GM12878 (cell line): ENCODE measurements at regions not wholly inside any gene's neighbourhood (a gene's known extent, or its start where the extent isn't known, plus 50 kb on each side); places are given as distances from the start of the nearest gene placed in this dataset.

Source experiments
- ATAC-seq: fragments of 200-7000 bp; cut with Tn5 transposase; 3 replicates; pipeline ENCODE4 v1.9.1; 2020; ENCODE audit warnings: mild to moderate bottlenecking, moderate library complexity
- BruUV-seq: library from RNA; stranded (reverse); fragments of 400-500 nt; replicated peaks from 2 replicates; lab custom pipeline; 2021; lab: Mats Ljungman, UMichigan
- CTCF ChIA-PET: fragments of 300-600 bp; sonication (Branson Sonifier 250); formaldehyde crosslinking; extraction: SDS; loops from one replicate; lab custom pipeline; 2021; ENCODE audit warnings: inconsistent platforms; lab: Yijun Ruan, JAX
- POLR2A ChIA-PET: fragments of 350-600 bp; formaldehyde crosslinking; extraction: SDS; loops from one replicate; lab custom pipeline; 2021; ENCODE audit warnings: inconsistent platforms; lab: Charles Lee
- RAD21 ChIA-PET: fragments of 300-600 bp; sonication (Branson Sonifier 250); formaldehyde crosslinking; loops from one replicate; lab custom pipeline; 2023; ENCODE audit warnings: antibody characterized with exemption; ENCODE audit not compliant: unreplicated experiment; lab: Charles Lee
- SMC1A ChIA-PET: fragments of 300-600 bp; sonication (Branson Sonifier 250); formaldehyde crosslinking; loops from one replicate; lab custom pipeline; 2023; ENCODE audit not compliant: unreplicated experiment, uncharacterized antibody; lab: Charles Lee
- DNase-seq: peaks from one replicate; pipeline ENCODE4 v3.0.0-alpha.2; 2011; ENCODE audit warnings: low read depth, low spot score
- FAIRE-seq: peaks from 3 replicates; lab custom pipeline; 2011; peaks lifted over from hg19 to GRCh38; lab: Jason Lieb, UNC
- H2AFZ ChIP-seq: 2 replicates; pipeline ENCODE4 v1.6.0; 2011; ENCODE audit warnings: low read depth, low read length, control low read depth; ENCODE audit not compliant: control insufficient read depth
- H3K27ac ChIP-seq: 2 replicates; pipeline ENCODE4 v1.5.1; 2011; ENCODE audit warnings: control low read depth; ENCODE audit not compliant: control insufficient read depth, insufficient read depth
- H3K27me3 ChIP-seq, 2 experiments: replicated peaks in 1 of 2; 2 replicates each; pipeline versions ENCODE4 v1.6.0 to v1.6.1; 2011; ENCODE audit warnings: low read length in 1 of 2; ENCODE audit not compliant: control insufficient read depth in 2 of 2, insufficient read depth in 2 of 2
- H3K36me3 ChIP-seq, 2 experiments: 2 replicates each; pipeline ENCODE4 v1.5.1; 2011; ENCODE audit warnings: low read length in 1 of 2; ENCODE audit not compliant: control insufficient read depth in 2 of 2, insufficient read depth in 2 of 2
- H3K4me1 ChIP-seq: 2 replicates; pipeline ENCODE4 v1.6.1; 2011; ENCODE audit warnings: mild to moderate bottlenecking, low read length, moderate library complexity, mixed read lengths; ENCODE audit not compliant: control insufficient read depth, insufficient read depth
- H3K4me2 ChIP-seq: 2 replicates; pipeline ENCODE4 v1.6.0; 2011; ENCODE audit warnings: control low read depth; ENCODE audit not compliant: control insufficient read depth, insufficient read depth
- H3K4me3 ChIP-seq: fragments of 200-600 bp; sonication (generic); 2 replicates; pipeline ENCODE4 v1.5.1; 2016
- H3K79me2 ChIP-seq: 2 replicates; pipeline ENCODE4 v1.6.0; 2011; ENCODE audit warnings: low read length; ENCODE audit not compliant: control insufficient read depth, insufficient read depth
- H3K9ac ChIP-seq: 2 replicates; pipeline ENCODE4 v1.8.0; 2011; ENCODE audit warnings: low read length, control low read depth, mixed read lengths; ENCODE audit not compliant: control insufficient read depth, insufficient read depth
- H3K9me3 ChIP-seq: replicated peaks from 3 replicates; pipeline ENCODE4 v1.5.1; 2011; ENCODE audit warnings: mild to moderate bottlenecking, low read length; ENCODE audit not compliant: control insufficient read depth, insufficient read depth
- H4K20me1 ChIP-seq: 2 replicates; pipeline ENCODE4 v1.6.0; 2011; ENCODE audit not compliant: control insufficient read depth, insufficient read depth
- BACH1 ChIP-seq: fragments of 450-650 bp; IDR thresholded peaks from 2 replicates; pipeline ENCODE4 v1.6.1; 2017; ENCODE audit warnings: mild to moderate bottlenecking, borderline replicate concordance
- CHD2 ChIP-seq: IDR thresholded peaks from 2 replicates; pipeline ENCODE4 v1.6.1; 2011; ENCODE audit warnings: low read depth, low read length, improper control_type of control experiment, borderline replicate concordance
- EZH2 ChIP-seq: IDR thresholded peaks from 2 replicates; pipeline ENCODE4 v1.6.1; 2012; ENCODE audit warnings: low read depth, mild to moderate bottlenecking, control low read depth, inconsistent platforms, low read length, borderline replicate concordance; ENCODE audit not compliant: control insufficient read depth
- IRF4 ChIP-seq: IDR thresholded peaks from 2 replicates; pipeline ENCODE4 v1.6.1; 2011; ENCODE audit warnings: low read depth, low read length
- MXI1 ChIP-seq: fragments of 150-350 bp; IDR thresholded peaks from 2 replicates; pipeline ENCODE4 v1.6.1; 2011; ENCODE audit warnings: low read depth, mild to moderate bottlenecking, inconsistent platforms, low read length, improper control_type of control experiment
- NFYA ChIP-seq: IDR thresholded peaks from 2 replicates; pipeline ENCODE4 v1.6.1; 2011; ENCODE audit warnings: low read depth, mild to moderate bottlenecking, low read length, improper control_type of control experiment, borderline replicate concordance
- RB1 ChIP-seq: fragments of 450-650 bp; formaldehyde crosslinking; IDR thresholded peaks from 2 replicates; pipeline ENCODE4 v1.6.1; 2017; ENCODE audit warnings: mild to moderate bottlenecking, borderline replicate concordance
- SIN3A ChIP-seq: IDR thresholded peaks from 2 replicates; pipeline ENCODE4 v1.6.1; 2012; ENCODE audit warnings: low read depth, low read length, improper control_type of control experiment
- ZZZ3 ChIP-seq: IDR thresholded peaks from 2 replicates; pipeline ENCODE4 v1.6.1; 2011; ENCODE audit warnings: low read depth; ENCODE audit not compliant: control insufficient read depth, insufficient read length
- WGBS: methylation state at CpG from one replicate; pipeline ENCODE4 v1.1.6; 2016; ENCODE audit warnings: low lambda C conversion rate; ENCODE audit not compliant: insufficient replicate concordance, insufficient coverage; ENCODE audit errors: missing lambda C conversion rate; 5-methylcytosine and 5-hydroxymethylcytosine counted together
- in situ Hi-C: fragments of 300-500 bp; cut with MboI; formaldehyde crosslinking; loops from 9 replicates; pipeline ENCODE4 v1.14.3; 2018; ENCODE audit warnings: mixed read lengths
- intact Hi-C: fragments of 100-400 bp; cut with micrococcal nuclease; formaldehyde crosslinking; loops from one replicate; pipeline ENCODE4 v1.14.2; 2022; ENCODE audit not compliant: unreplicated experiment
- TF ChIP-seq, protein P1 (sequence below): IDR thresholded peaks from 2 replicates; pipeline ENCODE4 v1.6.1; 2011; ENCODE audit warnings: borderline replicate concordance, low read depth, mild to moderate bottlenecking, moderate library complexity, mixed read lengths, low read length; ENCODE audit not compliant: insufficient read depth; ENCODE audit errors: extremely low read length
- TF ChIP-seq, protein P2 (sequence below): IDR thresholded peaks from 2 replicates; pipeline ENCODE4 v1.6.1; 2011; ENCODE audit warnings: borderline replicate concordance, low read depth, mild to moderate bottlenecking, moderate library complexity, low read length; ENCODE audit not compliant: insufficient read depth, poor library complexity, severe bottlenecking
- TF ChIP-seq, protein P3 (sequence below): IDR thresholded peaks from 2 replicates; pipeline ENCODE4 v1.6.1; 2012; ENCODE audit warnings: low read depth, low read length, improper control_type of control experiment

DNA sequence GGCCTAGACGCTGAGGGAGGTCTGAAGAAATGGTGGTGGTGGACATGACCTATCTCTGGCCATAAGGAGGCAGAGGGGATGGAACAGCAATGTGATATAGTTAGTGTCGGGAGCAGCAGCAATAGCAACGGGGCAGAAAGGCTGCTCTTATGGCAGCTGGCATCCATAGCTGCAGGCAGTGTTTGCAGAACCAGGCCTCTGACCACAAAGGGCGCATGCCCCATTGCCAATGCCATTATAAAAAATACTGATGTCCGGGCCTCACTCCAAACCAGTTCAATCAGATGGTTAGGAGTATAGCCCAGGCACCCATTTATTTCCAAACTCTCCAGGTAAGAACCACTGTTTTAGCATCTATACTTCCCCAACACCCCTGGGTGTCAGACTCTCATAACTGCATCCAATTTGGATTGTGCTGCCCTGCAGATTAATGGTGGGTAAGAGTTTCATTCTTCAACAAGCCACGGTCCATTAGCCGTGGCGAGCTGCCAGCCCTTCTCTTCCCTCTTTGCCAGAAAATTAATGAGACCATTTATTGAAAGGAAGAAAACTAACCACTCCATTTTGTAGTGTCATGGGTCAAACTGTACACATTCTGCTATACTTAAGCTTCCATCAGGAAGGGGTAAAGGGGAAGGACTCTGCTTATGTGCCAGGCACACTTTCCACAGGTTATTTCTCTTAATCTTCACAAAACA, 72.8 kb upstream of the SPON1 start:
- ChIA-PET POLR2A (no interaction called here), SMC1A (no interaction called here), CTCF (interaction anchor here (0.6 kb wide), 1 partner anchor 1293 kb away, joined by 5 read pairs; no protein-coding TSS in a partner anchor), RAD21 (no interaction called here)
- FAIRE-seq (no peak), DNase-seq (no peak), ATAC-seq (no peak)
- H3K36me3 ChIP-seq = no peaks in the 10 kb centered on the region
- H3K4me1 ChIP-seq = no peaks in the 10 kb centered on the region
- no peaks in the 10 kb centered on the region for H3K27me3 ChIP-seq
- H3K79me2 ChIP-seq = no peaks in the 10 kb centered on the region
- 25% methylated on average over 7 of the region's 8 CpGs for WGBS
- in situ Hi-C loops (no loop called here), intact Hi-C loops (no loop called here)
- H2AFZ ChIP-seq = no peak overlapping the region
- no peak overlapping the region for H3K27ac ChIP-seq
- H3K9me3 ChIP-seq = no peaks in the 10 kb centered on the region
- H4K20me1 ChIP-seq = no peaks in the 10 kb centered on the region
- BruUV-seq = no TSS peak
- H3K4me2 ChIP-seq = no peak overlapping the region
- no peak overlapping the region for H3K9ac ChIP-seq
- no peak overlapping the region for H3K4me3 ChIP-seq
- TF ChIP-seq, protein P1, sequence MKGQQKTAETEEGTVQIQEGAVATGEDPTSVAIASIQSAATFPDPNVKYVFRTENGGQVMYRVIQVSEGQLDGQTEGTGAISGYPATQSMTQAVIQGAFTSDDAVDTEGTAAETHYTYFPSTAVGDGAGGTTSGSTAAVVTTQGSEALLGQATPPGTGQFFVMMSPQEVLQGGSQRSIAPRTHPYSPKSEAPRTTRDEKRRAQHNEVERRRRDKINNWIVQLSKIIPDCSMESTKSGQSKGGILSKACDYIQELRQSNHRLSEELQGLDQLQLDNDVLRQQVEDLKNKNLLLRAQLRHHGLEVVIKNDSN = no peak
- TF ChIP-seq RB1 (no peak), CHD2 (no peak), ZZZ3 (no peak), SIN3A (no peak)

DNA sequence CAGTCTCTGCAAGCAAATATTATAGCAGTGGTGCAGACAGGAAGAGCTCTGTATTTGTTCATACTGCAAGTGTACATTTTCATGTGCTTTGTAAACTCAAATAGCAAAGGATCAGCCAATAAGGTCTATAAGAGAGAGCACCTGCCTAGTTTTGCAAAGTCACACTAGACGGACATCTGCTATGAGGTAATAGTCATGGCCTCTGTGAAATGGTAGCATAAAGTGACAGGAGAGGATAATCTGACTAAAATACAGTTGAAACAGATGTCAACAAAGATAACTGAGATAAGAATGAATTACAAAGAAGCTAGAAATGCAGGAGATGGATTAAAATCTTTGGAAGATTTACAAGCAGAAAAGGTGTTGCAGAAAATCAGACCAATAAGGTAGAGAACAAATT, 70.6 kb upstream of the SPON1 start:
- no peaks in the 10 kb centered on the region for H3K4me1 ChIP-seq
- H3K4me2 ChIP-seq = no peak overlapping the region
- H3K27me3 ChIP-seq = no peaks in the 10 kb centered on the region
- no peaks in the 10 kb centered on the region for H3K36me3 ChIP-seq
- TF ChIP-seq EZH2 (no peak), NFYA (no peak), IRF4 (no peak), BACH1 (no peak), MXI1 (no peak)
- TF ChIP-seq, protein P2, sequence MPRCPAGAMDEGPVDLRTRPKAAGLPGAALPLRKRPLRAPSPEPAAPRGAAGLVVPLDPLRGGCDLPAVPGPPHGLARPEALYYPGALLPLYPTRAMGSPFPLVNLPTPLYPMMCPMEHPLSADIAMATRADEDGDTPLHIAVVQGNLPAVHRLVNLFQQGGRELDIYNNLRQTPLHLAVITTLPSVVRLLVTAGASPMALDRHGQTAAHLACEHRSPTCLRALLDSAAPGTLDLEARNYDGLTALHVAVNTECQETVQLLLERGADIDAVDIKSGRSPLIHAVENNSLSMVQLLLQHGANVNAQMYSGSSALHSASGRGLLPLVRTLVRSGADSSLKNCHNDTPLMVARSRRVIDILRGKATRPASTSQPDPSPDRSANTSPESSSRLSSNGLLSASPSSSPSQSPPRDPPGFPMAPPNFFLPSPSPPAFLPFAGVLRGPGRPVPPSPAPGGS = no peak
- TF ChIP-seq, protein P3, sequence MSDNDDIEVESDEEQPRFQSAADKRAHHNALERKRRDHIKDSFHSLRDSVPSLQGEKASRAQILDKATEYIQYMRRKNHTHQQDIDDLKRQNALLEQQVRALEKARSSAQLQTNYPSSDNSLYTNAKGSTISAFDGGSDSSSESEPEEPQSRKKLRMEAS = no peak
- TF ChIP-seq, all 136 proteins: peak for 0
- no peak for DNase-seq
- Histone ChIP-seq H2AFZ (no peak overlapping the region), H3K4me3 (no peak overlapping the region), H4K20me1 (no peaks in the 10 kb centered on the region), H3K27ac (no peak overlapping the region), H3K79me2 (no peaks in the 10 kb centered on the region), H3K9ac (no peak overlapping the region), H3K9me3 (no peaks in the 10 kb centered on the region)
- in situ Hi-C loops = no loop called here
- RAD21 ChIA-PET = no interaction called here
- CTCF ChIA-PET = no interaction called here
- FAIRE-seq = no peak
- 86% methylated on average over 1 of the region's 1 CpG for WGBS
- ATAC-seq = no peak
- intact Hi-C loops = no loop called here
- POLR2A ChIA-PET = no interaction called here
- BruUV-seq = no TSS peak
- SMC1A ChIA-PET = no interaction called here
